Neural cell (in vitro differentiated cells): ENCODE measurements at regions not wholly inside any gene's neighbourhood (a gene's known extent, or its start where the extent isn't known, plus 50 kb on each side); places are given as distances from the start of the nearest gene placed in this dataset.

Experiments
- H2AFZ ChIP-seq: fragments of 200-600, 300-800 bp; sonication (generic), shearing (Covaris generic); 2 replicates; pipeline ENCODE4 v1.6.0; 2014; ENCODE audit warnings: low read depth, mild to moderate bottlenecking, antibody characterized with exemption, low read length, moderate library complexity
- H3F3A ChIP-seq: fragments of 200-600 bp; shearing (Covaris generic); 2 replicates; pipeline ENCODE4 v1.6.1; 2016; ENCODE audit warnings: mild to moderate bottlenecking, moderate library complexity, mixed read lengths, antibody characterized with exemption, low read length; ENCODE audit not compliant: insufficient read depth, poor library complexity, severe bottlenecking
- H3K27ac ChIP-seq: fragments of 200-600, 300-800 bp; sonication (generic), shearing (Covaris generic); 2 replicates; pipeline ENCODE4 v1.5.1; 2014; ENCODE audit warnings: mild to moderate bottlenecking, low read length, moderate library complexity
- H3K27me3 ChIP-seq: fragments of 300-800, 200-600 bp; sonication (generic), shearing (Covaris generic); 2 replicates; pipeline ENCODE4 v1.6.0; 2014; ENCODE audit warnings: mild to moderate bottlenecking, low read depth, low read length, moderate library complexity; ENCODE audit not compliant: insufficient read depth
- H3K36me3 ChIP-seq: fragments of 300-800, 200-600 bp; sonication (generic), shearing (Covaris generic); 2 replicates; pipeline ENCODE4 v1.5.1; 2014; ENCODE audit warnings: mild to moderate bottlenecking, antibody characterized with exemption, low read length, moderate library complexity; ENCODE audit not compliant: insufficient read depth
- H3K4me2 ChIP-seq: fragments of 300-800, 200-600 bp; sonication (generic), shearing (Covaris generic); 2 replicates; pipeline ENCODE4 v1.6.0; 2014; ENCODE audit warnings: mild to moderate bottlenecking, low read length
- H3K4me3 ChIP-seq: fragments of 300-800, 200-600 bp; sonication (generic), shearing (Covaris generic); 2 replicates; pipeline ENCODE4 v1.5.1; 2014; ENCODE audit warnings: mild to moderate bottlenecking, low read length, moderate library complexity
- H3K79me2 ChIP-seq: fragments of 200-600 bp; shearing (Covaris generic); replicated peaks from 2 replicates; pipeline ENCODE4 v1.6.0; 2014; ENCODE audit warnings: mild to moderate bottlenecking, low read length, moderate library complexity; ENCODE audit not compliant: insufficient read depth
- H3K9ac ChIP-seq: fragments of 300-800, 200-600 bp; sonication (generic), shearing (Covaris generic); 2 replicates; pipeline ENCODE4 v1.6.1; 2016; ENCODE audit warnings: mild to moderate bottlenecking, low read length, mixed read lengths
- H3K9me2 ChIP-seq: fragments of 200-600 bp; shearing (Covaris generic); 2 replicates; pipeline ENCODE4 v1.6.1; 2016; ENCODE audit warnings: mild to moderate bottlenecking, low read length, mixed read lengths; ENCODE audit not compliant: insufficient read depth
- H3K9me3 ChIP-seq: fragments of 200-600, 300-800 bp; sonication (generic), shearing (Covaris generic); 2 replicates; pipeline ENCODE4 v1.6.1; 2016; ENCODE audit warnings: mild to moderate bottlenecking, mixed run types, low read length, moderate library complexity, mixed read lengths
- H4K20me1 ChIP-seq: fragments of 200-600 bp; shearing (Covaris generic); 2 replicates; pipeline ENCODE4 v1.6.1; 2016; ENCODE audit warnings: mild to moderate bottlenecking, mixed run types; ENCODE audit not compliant: insufficient read depth
- CTCF ChIP-seq: fragments of 450-650 bp; IDR thresholded peaks from 2 replicates; pipeline ENCODE4 v1.5.1; 2014; ENCODE audit warnings: antibody characterized with exemption, mild to moderate bottlenecking, moderate library complexity; ENCODE audit not compliant: poor library complexity, severe bottlenecking
- EP300 ChIP-seq: fragments of 450-650 bp; conservative IDR thresholded peaks from 2 replicates; pipeline ENCODE4 v1.6.1; 2014; ENCODE audit warnings: antibody characterized with exemption, mild to moderate bottlenecking, moderate library complexity; ENCODE audit not compliant: poor library complexity, severe bottlenecking
- EZH2 ChIP-seq: fragments of 200-600, 300-800 bp; shearing (Covaris generic), sonication (generic); IDR thresholded peaks from 2 replicates; pipeline ENCODE4 v1.6.1; 2014; ENCODE audit warnings: antibody characterized with exemption, low read length, borderline replicate concordance, mild to moderate bottlenecking; ENCODE audit not compliant: insufficient read depth, poor library complexity, severe bottlenecking
- MXI1 ChIP-seq: fragments of 450-650 bp; conservative IDR thresholded peaks from 2 replicates; pipeline ENCODE4 v1.6.1; 2014; ENCODE audit warnings: antibody characterized with exemption, mild to moderate bottlenecking; ENCODE audit not compliant: poor library complexity, severe bottlenecking
- POLR2AphosphoS5 ChIP-seq: IDR thresholded peaks from 2 replicates; pipeline ENCODE4 v1.6.1; 2012
- RAD21 ChIP-seq: fragments of 450-650 bp; conservative IDR thresholded peaks from 2 replicates; pipeline ENCODE4 v1.6.1; 2014; ENCODE audit warnings: antibody characterized with exemption, mild to moderate bottlenecking, moderate library complexity
- REST ChIP-seq: IDR thresholded peaks from 2 replicates; pipeline ENCODE4 v1.6.1; 2012; ENCODE audit warnings: borderline replicate concordance
- SMC3 ChIP-seq: fragments of 450-650 bp; conservative IDR thresholded peaks from 2 replicates; pipeline ENCODE4 v1.6.1; 2014; ENCODE audit warnings: antibody characterized with exemption, mild to moderate bottlenecking, moderate library complexity; ENCODE audit not compliant: poor library complexity
- TAF1 ChIP-seq: IDR thresholded peaks from 2 replicates; pipeline ENCODE4 v1.6.1; 2012; ENCODE audit warnings: low read depth

GRCh38 chr10:78438907-78439809 is 405.5 kb downstream of the RPS24 start:
- Histone ChIP-seq H3F3A (no peaks in the 10 kb centered on the region), H3K27me3 (no peaks in the 10 kb centered on the region), H2AFZ (no peak overlapping the region), H3K27ac (no peak overlapping the region), H3K4me3 (no peak overlapping the region), H3K4me2 (no peak overlapping the region), H3K79me2 (no peaks in the 10 kb centered on the region), H3K9ac (no peak overlapping the region), H3K9me2 (no peaks in the 10 kb centered on the region), H4K20me1 (no peaks in the 10 kb centered on the region), H3K36me3 (no peaks in the 10 kb centered on the region), H3K9me3 (no peaks in the 10 kb centered on the region)
- no peak for TF ChIP-seq EP300
- TF ChIP-seq TAF1 = no peak
- no peak for TF ChIP-seq EZH2
- no peak for TF ChIP-seq MXI1
- TF ChIP-seq CTCF = no peak
- TF ChIP-seq REST = no peak
- TF ChIP-seq POLR2AphosphoS5 = no peak
- TF ChIP-seq RAD21 = no peak
- TF ChIP-seq SMC3 = no peak

GRCh38 chr10:78441010-78441409 is 407.3 kb downstream of the RPS24 start:
- no peak overlapping the region for H3K4me2 ChIP-seq
- H3K9me2 ChIP-seq = no peaks in the 10 kb centered on the region
- no peaks in the 10 kb centered on the region for H3F3A ChIP-seq
- H3K27ac ChIP-seq = no peak overlapping the region
- no peaks in the 10 kb centered on the region for H4K20me1 ChIP-seq
- H3K9ac ChIP-seq = no peak overlapping the region
- no peaks in the 10 kb centered on the region for H3K27me3 ChIP-seq
- no peaks in the 10 kb centered on the region for H3K79me2 ChIP-seq
- TF ChIP-seq EZH2 = no peak
- no peak for TF ChIP-seq SMC3
- no peak for TF ChIP-seq MXI1
- TF ChIP-seq POLR2AphosphoS5 = no peak
- no peaks in the 10 kb centered on the region for H3K9me3 ChIP-seq
- no peaks in the 10 kb centered on the region for H3K36me3 ChIP-seq
- H3K4me3 ChIP-seq = no peak overlapping the region
- H2AFZ ChIP-seq = no peak overlapping the region
